CD4-positive, alpha-beta T cell treated with Interleukin-17A for 1 hour (primary cell): ENCODE measurements at regions not wholly inside any gene's neighbourhood (a gene's known extent, or its start where the extent isn't known, plus 50 kb on each side); places are given as distances from the start of the nearest gene placed in this dataset.
"Not testable (repeated sequence)": the region's sequence is repeated elsewhere in the genome, so short reads cannot be mapped to it uniquely, and the experiment has no call there.

Source experiments
- DNase-seq: peaks from one replicate; pipeline ENCODE4 v3.0.0-alpha.2; 2020

DNA sequence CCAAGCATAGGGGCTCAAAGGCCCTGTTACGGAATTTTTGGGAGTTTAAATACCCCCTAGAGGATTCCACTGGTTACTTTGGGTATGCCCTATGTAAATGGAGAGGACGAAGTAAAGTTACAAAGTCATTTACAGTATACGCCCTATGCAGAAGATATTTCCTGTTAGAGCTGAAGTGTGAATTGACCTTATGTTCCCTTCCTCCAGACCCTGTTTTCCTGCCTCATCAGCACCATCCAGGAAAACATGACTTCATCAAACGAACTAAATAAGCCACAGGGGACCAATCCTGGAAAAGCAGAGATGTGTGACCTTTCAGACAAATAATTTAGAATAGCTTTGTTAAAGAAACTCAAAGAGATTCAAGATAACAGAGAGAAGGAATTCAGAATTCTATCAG lies 177.4 kb downstream of the SQOR start:
- DNase-seq, result no peak

- DNase-seq, result not testable (repeated sequence)
These were observed 182.7 kb downstream of the SQOR start for GRCh38 chr15:45817578-45817977.

GRCh38 chr15:45821390-45821789 lies 186.6 kb downstream of the SQOR start:
- no peak for DNase-seq

DNA sequence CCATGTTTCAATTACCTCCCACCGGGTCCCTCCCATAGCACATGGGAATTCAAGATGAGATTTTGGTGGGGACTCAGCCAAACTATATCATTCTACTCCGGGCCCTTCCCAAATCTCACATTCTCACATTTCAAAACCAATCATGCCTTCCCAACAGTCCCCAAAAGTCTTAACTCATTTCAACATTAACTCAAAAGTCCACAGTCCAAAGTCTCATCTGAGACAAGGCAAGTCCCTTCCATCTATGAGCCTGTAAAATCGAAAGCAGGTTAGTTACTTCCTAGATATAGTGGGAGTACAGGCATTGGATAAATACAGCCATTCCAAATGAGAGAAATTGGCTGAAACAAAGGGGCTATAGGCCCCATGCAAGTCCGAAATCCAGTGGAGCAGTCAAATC lies 188.1 kb downstream of the SQOR start:
- not testable (repeated sequence) for DNase-seq

DNA sequence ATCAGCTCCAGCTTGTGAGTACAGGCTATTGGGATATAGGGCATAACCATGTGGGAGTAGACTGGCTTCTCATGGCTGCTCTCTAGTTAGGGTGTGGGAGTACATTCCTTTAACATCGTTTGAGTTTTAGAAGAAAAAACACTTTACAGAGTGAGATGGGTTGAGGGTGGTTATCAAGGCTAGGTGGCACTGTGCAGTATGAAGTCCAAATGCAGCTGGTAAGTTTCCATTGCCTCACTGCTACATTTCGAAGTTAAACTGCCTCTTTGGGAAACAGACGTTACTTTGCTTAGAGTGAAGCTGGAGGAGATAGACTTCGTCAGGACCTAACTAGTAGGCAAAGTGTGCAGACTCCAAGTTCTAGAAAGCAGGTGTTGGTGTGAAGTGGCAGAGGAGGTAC lies 192.4 kb downstream of the SQOR start:
- no peak for DNase-seq

DNA sequence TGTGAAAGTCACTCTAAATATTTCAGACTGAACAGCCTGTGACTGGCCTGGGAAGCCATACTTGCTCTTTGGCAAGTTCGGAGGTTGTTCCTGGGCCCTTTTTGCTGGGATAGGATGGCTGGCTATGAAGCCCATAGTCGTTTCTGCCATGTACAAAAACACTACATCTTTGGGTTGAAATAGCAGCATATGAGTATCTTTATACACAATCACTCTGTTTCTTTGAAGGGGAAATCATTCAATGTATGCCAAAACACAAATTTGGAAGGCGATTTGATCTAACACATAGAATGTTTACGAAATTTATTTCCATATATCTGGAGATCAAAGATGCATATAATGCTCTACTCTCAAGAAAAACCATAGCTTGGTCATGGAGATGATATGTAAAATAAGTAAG lies 192.9 kb downstream of the SQOR start:
- DNase-seq, result no peak

DNA sequence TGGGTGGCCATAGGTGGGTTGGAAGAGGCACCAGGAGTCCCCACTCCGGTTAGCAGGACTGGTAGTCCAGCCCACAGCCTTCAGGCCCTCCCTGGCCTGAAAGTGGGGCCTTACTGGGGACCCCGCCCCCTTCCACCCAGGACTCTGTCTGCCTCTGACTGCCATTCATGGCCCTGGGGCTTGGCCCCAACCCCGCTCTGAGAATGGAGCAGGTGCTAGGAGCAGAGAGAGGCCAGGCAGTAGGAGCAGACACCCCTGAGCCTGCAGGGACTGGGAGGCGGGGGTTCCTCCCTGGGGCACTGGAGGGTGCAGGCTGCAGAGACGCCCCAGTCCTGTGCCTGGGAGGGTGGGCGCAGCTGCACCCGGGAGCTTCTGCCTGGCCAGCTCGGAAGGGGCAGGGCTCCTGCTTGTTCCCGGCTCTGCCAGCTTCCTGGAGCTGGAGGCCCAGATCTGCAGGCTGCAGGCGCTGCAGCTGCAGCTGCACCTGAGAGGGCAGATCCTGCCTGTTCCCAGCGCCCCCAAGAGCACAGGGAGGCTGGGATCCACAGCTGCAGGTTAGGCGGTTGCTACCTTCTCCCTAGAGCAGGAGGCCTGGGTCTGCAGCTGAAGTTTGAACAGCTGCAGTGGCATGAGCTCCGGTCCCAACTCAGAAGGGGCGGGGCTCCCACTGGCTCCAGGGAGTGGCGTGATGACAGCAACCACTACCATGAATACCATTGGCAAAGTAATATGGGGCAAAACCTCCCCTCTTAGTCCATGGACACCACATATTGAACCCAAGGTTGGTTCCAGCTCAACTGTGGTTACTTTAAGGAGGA lies 194.7 kb downstream of the SQOR start:
- no peak for DNase-seq

GRCh38 chr15:45831787-45832186 lies 197.0 kb downstream of the SQOR start:
- no peak for DNase-seq

GRCh38 chr15:45834622-45835021 lies 199.8 kb downstream of the SQOR start:
- no peak for DNase-seq

DNA sequence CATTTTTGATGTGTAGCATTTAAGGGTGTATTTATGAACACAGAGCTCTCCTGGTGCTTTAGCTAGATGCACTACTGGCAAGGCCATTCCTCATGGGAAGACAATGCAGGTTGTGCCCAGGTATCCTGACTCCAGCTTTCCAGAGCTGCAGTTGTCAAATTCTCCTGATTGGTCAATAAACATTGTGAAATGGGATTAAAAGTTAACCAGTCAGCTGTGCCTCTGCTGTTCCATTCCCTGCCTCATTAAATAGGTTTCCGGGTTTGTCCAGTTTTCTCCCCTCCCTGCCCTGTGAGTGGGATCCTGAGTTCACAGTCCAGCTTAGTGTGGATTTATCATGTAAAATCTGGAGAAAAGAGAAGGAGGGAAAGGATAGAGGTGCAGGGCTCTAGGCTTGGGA lies 207.3 kb downstream of the SQOR start:
- DNase-seq, result no peak

DNA sequence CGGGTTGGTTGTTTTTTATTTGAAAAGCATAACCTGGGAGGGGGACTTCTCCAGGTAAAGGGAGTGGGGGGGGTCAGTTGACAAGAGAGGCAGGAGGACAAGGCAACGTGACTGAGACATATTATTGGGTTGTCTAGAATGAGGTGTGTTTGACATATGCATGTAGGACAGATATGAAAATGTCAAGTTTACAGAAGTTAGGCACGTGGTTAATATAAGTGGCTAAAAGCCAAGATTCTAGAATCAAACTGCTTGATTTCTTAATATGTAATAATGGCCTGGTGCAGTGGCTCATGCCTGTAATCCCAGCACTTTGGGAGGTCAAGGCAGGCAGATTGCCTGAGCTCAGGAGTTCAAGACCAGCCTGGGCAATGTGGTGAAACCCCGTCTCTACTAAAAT lies 212.8 kb downstream of the SQOR start:
- no peak for DNase-seq

DNA sequence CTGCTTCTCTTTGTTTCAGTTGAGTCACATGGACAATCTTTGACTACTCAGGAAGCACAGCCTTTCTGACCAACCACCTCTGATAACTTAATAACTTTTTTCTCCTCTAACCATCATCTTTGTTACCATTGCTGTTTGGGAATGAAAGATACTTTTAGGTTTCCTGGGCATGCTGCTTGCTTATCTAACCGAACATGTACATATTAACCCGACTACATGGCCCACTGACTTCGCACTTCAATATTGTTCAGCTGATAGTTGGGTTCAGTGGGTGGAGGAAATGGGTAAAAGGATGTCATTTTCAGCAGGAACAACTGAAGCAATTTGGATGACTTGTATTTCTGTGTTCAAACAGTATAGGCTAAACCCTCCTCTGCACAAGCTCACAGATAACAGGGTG lies 214.3 kb downstream of the SQOR start:
- no peak for DNase-seq

DNA sequence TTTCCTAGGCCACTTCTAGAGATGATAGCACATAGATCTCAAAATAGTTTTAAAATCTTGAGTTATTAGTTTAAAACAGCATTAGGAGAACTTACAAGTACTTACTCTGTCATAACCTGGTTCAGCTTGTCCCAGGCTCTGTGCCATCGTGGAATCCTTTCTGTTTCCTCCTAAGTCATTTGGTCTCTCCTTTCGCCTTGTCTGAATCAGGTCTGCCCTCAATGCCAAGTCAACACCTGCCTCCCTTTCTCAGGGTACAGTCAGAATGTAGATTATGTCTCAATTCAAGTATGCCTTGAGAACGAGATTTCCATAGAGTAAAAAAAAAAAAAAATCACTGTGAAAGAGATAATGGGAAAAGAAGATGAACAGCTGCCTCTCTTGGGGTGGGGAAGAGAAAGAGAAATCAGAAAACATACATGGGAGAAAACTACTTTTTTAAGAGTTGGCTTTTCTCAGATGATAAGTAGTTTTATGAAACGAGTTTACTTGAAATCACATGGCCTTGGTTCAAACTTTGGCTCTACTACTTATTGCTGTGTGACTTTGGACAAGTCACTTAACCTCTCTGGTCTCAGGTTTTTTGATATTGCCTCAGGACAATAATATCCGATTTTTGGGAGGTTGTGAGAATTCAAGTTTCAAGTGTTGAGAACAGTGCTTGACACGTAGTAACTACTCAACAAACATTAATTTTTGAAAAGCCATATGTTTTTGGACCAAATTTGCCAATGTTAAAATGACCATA lies 219.8 kb downstream of the SQOR start:
- DNase-seq, result no peak

DNA sequence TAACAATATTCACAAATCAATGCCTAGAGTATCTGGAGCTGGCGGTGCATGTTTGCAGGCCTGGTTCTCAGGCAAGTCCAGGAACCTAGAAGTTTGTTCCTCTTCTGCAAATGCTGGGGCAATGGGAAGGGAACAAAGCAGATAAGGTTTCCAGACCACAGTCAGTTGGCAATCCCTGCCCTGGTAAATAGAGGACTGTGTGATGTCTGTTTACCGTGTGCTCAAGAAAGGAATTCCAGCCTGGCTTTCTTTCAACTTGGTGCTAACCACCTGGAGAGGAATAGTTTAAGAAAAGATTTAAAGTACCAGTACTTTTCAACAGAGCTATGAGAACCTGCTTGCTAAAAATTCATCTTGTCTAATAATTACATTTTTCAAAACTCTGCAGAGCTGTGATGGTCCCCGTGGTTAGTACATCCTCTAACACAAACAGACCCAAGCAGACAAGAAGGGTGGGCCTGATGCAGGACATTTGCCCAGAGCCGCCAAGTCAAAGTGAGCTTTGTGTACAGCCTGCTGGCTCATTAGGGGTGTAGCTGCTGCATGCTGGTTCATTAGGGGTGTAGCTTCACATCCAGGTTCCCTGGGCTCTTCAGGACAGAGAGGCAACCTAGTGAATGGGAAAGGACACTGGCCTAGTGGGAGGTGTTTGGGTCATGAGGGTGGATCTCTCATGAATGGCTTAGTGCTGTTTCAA lies 220.5 kb downstream of the SQOR start:
- no peak for DNase-seq

DNA sequence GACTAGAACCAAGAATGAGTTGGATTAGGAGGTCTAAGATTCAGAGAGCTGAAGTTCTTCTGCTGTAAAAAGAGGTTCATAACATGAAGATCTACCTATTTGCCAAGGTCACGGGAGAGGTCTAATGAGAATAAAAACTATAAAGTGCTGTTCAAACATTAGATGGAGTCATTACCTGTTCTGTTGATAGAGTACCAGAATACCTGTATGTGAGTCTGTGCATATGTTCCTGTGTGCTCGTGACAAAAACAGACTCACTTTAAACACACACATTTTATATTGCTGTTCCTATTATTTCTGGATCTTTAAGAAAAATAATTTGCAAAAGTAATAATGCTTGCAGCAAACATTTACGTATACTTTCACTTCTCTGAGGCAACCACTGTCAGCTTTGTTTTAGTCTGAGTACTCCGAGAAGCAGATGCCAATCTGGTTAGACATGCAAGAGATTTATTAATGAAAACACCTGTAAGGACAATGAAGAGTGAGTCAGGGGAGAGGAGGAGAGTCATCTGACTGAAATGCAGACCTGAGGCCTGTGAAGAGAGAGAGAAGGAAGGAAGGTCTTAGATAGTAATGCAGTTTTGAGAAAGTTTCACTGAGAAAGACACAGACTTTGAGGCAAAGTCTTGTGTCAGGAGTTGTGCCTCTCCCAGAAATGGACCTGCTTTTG lies 221.2 kb downstream of the SQOR start:
- no peak for DNase-seq

DNA sequence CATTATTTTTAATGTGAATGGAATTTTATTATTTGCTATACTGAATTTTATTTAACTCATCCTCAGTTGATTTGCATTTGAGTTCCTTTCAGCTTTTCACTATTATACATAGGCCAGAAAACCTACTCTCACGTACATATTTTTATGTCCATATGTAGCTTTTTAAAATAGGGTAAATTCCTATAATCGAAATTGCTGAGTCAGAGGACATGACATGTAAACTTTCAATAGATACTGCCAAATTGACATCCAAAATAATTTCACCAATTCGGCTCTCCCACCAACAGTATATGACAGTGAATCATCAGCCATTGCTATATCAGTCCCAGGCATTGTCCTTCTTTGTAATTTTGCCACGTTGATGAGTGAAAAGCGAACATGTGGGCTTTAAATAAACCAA lies 222.5 kb downstream of the SQOR start:
- DNase-seq, result no peak

GRCh38 chr15:45858491-45858890 lies 223.7 kb downstream of the SQOR start:
- no peak for DNase-seq

GRCh38 chr15:45862034-45862433 lies 227.2 kb downstream of the SQOR start:
- no peak for DNase-seq

- DNase-seq, result no peak
These were observed 229.2 kb downstream of the SQOR start for GRCh38 chr15:45863881-45864580.

- DNase-seq, result no peak
These were observed 231.8 kb downstream of the SQOR start for GRCh38 chr15:45866616-45867015.

DNA sequence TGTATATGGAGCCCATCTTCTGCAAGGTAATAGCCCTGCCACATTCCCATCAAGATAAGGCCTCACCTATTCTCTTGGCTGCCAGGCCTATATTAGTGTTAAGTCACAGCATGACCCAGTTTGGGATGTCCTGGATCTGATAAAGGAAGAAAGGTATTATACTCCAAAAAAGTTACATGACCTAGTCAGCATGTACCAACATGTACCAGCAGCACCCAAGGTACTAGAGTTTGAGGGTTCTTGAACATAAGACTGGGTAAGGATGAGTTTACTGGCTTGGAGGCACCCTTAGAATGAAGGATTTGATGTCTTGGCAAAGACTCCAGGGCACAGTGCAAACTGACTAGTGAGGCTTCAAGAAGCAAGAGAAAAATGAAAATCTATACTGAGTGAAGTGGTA lies 232.5 kb downstream of the SQOR start:
- DNase-seq, result no peak

- DNase-seq, result no peak
These were observed 233.4 kb downstream of the SQOR start for GRCh38 chr15:45868109-45868691.
